ENCODE measurements at regions not wholly inside any gene's neighbourhood (a gene's known extent, or its start where the extent isn't known, plus 50 kb on each side); places are given as distances from the start of the nearest gene placed in this dataset.
"Not testable (repeated sequence)": the region's sequence is repeated elsewhere in the genome, so short reads cannot be mapped to it uniquely, and the experiment has no call there.

DNA sequence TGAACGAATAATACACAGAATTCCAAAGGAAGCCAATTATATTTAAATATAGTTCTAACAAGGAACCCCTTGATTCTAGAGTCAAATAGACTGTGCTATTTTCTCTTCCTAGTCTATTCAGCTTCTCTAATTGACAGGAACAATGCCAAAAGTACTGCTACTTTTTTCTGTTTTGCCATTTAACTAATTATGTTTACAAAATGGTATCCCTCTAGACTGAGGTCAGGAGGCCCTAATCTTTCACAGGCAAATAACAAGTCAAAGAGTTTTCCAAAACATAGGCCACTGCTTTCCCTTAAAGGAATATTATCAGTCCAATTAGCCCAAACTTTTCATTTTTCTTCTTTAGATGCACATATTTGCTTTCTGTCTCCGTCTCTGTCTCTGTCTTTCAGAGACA is 539.3 kb downstream of the RFPL4B start:
- Histone ChIP-seq H3K36me3 (ENCODE audit: control insufficient read depth in 2 of 2, insufficient read depth in 2 of 2, low read length in 2 of 2) (no peaks in the 10 kb centered on the region), H3K27me3 (ENCODE audit: control insufficient read depth in 1 of 2, insufficient read depth in 2 of 2, low read length in 2 of 2) (no peaks in the 10 kb centered on the region), H3K9ac (ENCODE audit: low read length in 2 of 2) (no peak overlapping the region), H3K9me3 (ENCODE audit: control insufficient read depth in 2 of 2, low read length in 2 of 2) (no peaks in the 10 kb centered on the region), H3K27ac (ENCODE audit: low read length) (no peak overlapping the region), H3K4me1 (ENCODE audit: control insufficient read depth, insufficient read depth, low read length) (no peaks in the 10 kb centered on the region), H3K4me3 (ENCODE audit: low read length in 2 of 2) (no peak overlapping the region)

DNA sequence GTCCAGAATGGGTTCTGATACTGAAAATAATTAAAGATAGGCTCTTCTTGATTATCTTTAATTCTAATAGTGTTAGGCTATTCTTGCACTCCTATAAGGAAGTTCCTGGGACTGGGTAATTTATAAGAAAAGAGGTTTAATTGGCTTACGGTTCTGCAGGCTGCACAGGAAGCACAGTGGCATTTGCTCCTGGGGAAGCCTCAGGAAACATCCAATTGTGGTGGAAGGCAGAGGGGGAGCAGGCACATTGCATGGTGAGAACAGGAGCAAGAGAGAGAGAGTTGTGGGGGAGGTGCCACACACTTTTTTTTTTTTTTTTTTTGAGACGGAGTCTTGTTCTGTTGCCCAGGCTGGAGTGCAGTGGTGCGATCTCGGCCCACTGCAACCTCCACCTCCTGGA is 540.3 kb downstream of the RFPL4B start:
- not testable (repeated sequence) for H3K4me3 ChIP-seq (ENCODE audit: low read length in 2 of 2); H3K27me3 ChIP-seq (ENCODE audit: control insufficient read depth in 1 of 2, insufficient read depth in 2 of 2, low read length in 2 of 2); H3K9me3 ChIP-seq (ENCODE audit: control insufficient read depth in 2 of 2, low read length in 2 of 2); H3K9ac ChIP-seq (ENCODE audit: low read length in 2 of 2); H3K4me1 ChIP-seq (ENCODE audit: control insufficient read depth, insufficient read depth, low read length); H3K27ac ChIP-seq (ENCODE audit: low read length); H3K36me3 ChIP-seq (ENCODE audit: control insufficient read depth in 2 of 2, insufficient read depth in 2 of 2, low read length in 2 of 2)

DNA sequence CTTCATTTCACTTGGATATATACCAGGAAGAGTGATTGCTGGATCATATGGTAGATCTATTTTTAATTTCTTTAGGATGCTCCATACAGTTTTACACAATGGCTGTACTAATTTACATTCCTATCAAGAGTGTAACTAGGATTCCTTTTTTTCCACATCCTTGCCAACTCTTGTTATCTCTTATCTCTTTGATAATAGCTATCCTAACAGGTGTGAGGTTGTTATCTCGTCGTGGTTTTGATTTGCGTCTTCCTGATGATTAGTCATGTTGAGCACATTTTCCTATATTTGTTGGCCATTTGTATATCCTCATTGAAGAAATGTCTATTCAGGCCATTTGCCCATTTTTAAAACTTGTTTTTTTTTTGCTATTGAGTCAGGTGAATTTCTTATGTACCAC is 552.4 kb downstream of the RFPL4B start:
- no peaks in the 10 kb centered on the region for H3K36me3 ChIP-seq (ENCODE audit: control insufficient read depth in 2 of 2, insufficient read depth in 2 of 2, low read length in 2 of 2)
- H3K27me3 ChIP-seq (ENCODE audit: control insufficient read depth in 1 of 2, insufficient read depth in 2 of 2, low read length in 2 of 2) = no peaks in the 10 kb centered on the region
- no peaks in the 10 kb centered on the region for H3K9me3 ChIP-seq (ENCODE audit: control insufficient read depth in 2 of 2, low read length in 2 of 2)
- H3K4me1 ChIP-seq (ENCODE audit: control insufficient read depth, insufficient read depth, low read length) = no peaks in the 10 kb centered on the region
- no peak overlapping the region for H3K27ac ChIP-seq (ENCODE audit: low read length)
- no peak overlapping the region for H3K9ac ChIP-seq (ENCODE audit: low read length in 2 of 2)
- no peak overlapping the region for H3K4me3 ChIP-seq (ENCODE audit: low read length in 2 of 2)

DNA sequence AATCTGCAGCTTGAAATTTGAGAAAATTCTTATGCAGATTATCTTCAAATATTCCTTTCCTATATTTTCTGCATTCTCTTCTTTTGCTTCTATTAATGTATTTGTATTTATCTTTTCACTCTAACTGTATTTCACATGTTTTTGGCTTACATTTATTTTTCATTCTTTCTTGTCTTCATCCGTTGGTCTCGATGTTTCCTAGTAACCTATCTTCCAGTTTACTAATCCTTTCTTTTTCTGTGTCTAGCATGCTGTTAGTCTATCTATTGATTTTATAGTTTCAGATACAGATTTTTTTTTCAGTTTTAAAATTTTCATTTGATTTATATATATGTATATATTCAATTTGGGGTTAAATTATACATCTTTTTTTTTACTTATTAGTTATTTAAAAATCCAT is 556.2 kb downstream of the RFPL4B start:
- Histone ChIP-seq H3K9me3 (ENCODE audit: control insufficient read depth in 2 of 2, low read length in 2 of 2) (no peaks in the 10 kb centered on the region), H3K27ac (ENCODE audit: low read length) (no peak overlapping the region), H3K27me3 (ENCODE audit: control insufficient read depth in 1 of 2, insufficient read depth in 2 of 2, low read length in 2 of 2) (no peaks in the 10 kb centered on the region), H3K4me3 (ENCODE audit: low read length in 2 of 2) (no peak overlapping the region), H3K36me3 (ENCODE audit: control insufficient read depth in 2 of 2, insufficient read depth in 2 of 2, low read length in 2 of 2) (no peaks in the 10 kb centered on the region), H3K9ac (ENCODE audit: low read length in 2 of 2) (no peak overlapping the region), H3K4me1 (ENCODE audit: control insufficient read depth, insufficient read depth, low read length) (no peaks in the 10 kb centered on the region)

DNA sequence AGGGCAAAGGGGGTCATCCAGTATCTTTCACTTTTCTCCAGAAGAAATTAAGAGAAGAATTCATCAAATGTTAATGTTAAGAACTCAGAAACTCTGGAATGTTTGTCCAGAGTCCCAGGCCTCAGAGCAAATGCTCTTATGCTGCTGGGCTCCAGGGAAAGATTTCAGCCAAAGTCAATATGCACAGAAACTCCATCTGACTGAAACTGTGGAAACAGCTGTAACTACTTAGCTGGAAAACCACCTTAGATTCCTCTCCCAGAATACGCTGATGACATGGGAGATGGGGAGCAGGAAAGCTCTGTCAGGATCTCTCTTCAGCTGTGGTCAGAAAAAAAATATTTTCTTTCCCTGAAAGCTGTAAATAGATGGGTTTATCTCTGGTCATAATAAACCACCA is 559.6 kb downstream of the RFPL4B start:
- H3K4me1 ChIP-seq (ENCODE audit: control insufficient read depth, insufficient read depth, low read length) = no peaks in the 10 kb centered on the region
- no peak overlapping the region for H3K27ac ChIP-seq (ENCODE audit: low read length)
- no peaks in the 10 kb centered on the region for H3K27me3 ChIP-seq (ENCODE audit: control insufficient read depth in 1 of 2, insufficient read depth in 2 of 2, low read length in 2 of 2)

DNA sequence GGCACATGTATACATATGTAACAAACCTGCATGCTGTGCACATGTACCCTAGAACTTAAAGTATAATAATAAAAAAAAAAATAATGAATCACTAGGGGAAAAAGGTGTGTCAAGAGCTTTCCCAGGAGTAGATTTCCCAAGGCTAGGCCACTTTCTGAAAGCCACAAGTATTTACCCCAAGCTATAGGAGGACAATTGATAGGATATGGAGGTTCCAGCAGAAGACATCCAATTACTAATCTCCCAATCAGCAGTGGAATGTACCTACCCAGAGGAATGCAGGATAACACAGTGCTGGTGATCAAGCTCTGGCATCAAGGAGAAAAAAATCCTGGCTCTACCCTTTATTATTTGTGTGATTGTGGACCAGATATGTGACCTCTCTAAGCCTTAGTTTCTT is 562.7 kb downstream of the RFPL4B start:
- H3K27me3 ChIP-seq (ENCODE audit: control insufficient read depth in 1 of 2, insufficient read depth in 2 of 2, low read length in 2 of 2) = no peaks in the 10 kb centered on the region
- peaks cover 3% of the 10 kb centered on the region for H3K4me1 ChIP-seq (ENCODE audit: control insufficient read depth, insufficient read depth, low read length)
- no peaks in the 10 kb centered on the region for H3K9me3 ChIP-seq (ENCODE audit: control insufficient read depth in 2 of 2, low read length in 2 of 2)
- H3K36me3 ChIP-seq (ENCODE audit: control insufficient read depth in 2 of 2, insufficient read depth in 2 of 2, low read length in 2 of 2) = no peaks in the 10 kb centered on the region
- no peak overlapping the region for H3K9ac ChIP-seq (ENCODE audit: low read length in 2 of 2)
- no peak overlapping the region for H3K4me3 ChIP-seq (ENCODE audit: low read length in 2 of 2)
- no peak overlapping the region for H3K27ac ChIP-seq (ENCODE audit: low read length)

More for the DNA sequence above, 559.6 kb downstream of the RFPL4B start:
- Histone ChIP-seq H3K9me3 (ENCODE audit: control insufficient read depth in 2 of 2, low read length in 2 of 2) (no peaks in the 10 kb centered on the region), H3K36me3 (ENCODE audit: control insufficient read depth in 2 of 2, insufficient read depth in 2 of 2, low read length in 2 of 2) (no peaks in the 10 kb centered on the region), H3K4me3 (ENCODE audit: low read length in 2 of 2) (no peak overlapping the region), H3K9ac (ENCODE audit: low read length in 2 of 2) (no peak overlapping the region)

DNA sequence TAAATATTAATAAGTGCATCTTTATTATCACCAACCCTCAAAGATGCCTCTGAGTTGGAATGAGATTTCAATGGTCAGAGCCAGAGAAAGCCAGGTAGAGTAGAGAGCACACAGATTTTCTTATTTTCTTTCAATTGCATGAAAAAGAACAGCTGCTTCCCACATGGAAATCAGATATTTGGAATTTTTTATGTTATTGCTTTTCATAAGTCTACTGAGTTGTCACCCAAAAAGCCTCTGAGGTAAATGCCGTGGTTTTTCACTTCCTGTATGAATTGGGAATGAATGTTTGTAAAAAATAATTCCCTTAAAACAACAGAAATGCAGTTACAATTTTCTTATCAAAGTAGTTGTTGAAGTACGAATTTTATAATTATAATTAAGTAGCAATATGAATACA is 563.1 kb downstream of the RFPL4B start:
- no peaks in the 10 kb centered on the region for H3K9me3 ChIP-seq (ENCODE audit: control insufficient read depth in 2 of 2, low read length in 2 of 2)
- H3K4me3 ChIP-seq (ENCODE audit: low read length in 2 of 2) = no peak overlapping the region
- peaks cover 3% of the 10 kb centered on the region for H3K4me1 ChIP-seq (ENCODE audit: control insufficient read depth, insufficient read depth, low read length)
- no peak overlapping the region for H3K27ac ChIP-seq (ENCODE audit: low read length)
- H3K27me3 ChIP-seq (ENCODE audit: control insufficient read depth in 1 of 2, insufficient read depth in 2 of 2, low read length in 2 of 2) = no peaks in the 10 kb centered on the region
- no peak overlapping the region for H3K9ac ChIP-seq (ENCODE audit: low read length in 2 of 2)
- no peaks in the 10 kb centered on the region for H3K36me3 ChIP-seq (ENCODE audit: control insufficient read depth in 2 of 2, insufficient read depth in 2 of 2, low read length in 2 of 2)

DNA sequence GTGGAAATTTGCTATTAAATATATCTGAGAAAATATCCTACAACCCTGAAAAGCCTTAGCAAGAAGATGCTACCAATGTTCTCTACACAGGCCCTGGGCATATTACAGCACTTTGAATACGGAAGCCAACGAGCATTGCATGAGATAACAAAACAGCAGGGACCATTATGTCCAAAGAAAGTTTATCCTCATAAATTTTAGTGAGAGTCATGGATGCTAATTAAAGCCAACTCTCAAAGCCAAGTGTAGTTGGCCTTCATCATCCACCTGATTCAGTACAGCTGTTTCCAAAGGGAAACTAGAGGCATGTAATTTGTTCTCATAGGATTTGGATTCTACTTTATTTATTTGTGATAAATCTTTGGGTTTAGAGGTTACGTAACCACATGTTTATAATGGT is 564.8 kb downstream of the RFPL4B start:
- no peaks in the 10 kb centered on the region for H3K27me3 ChIP-seq (ENCODE audit: control insufficient read depth in 1 of 2, insufficient read depth in 2 of 2, low read length in 2 of 2)
- peaks cover 3% of the 10 kb centered on the region for H3K4me1 ChIP-seq (ENCODE audit: control insufficient read depth, insufficient read depth, low read length)
- no peak overlapping the region for H3K9ac ChIP-seq (ENCODE audit: low read length in 2 of 2)
- H3K27ac ChIP-seq (ENCODE audit: low read length) = no peak overlapping the region
- no peak overlapping the region for H3K4me3 ChIP-seq (ENCODE audit: low read length in 2 of 2)
- no peaks in the 10 kb centered on the region for H3K9me3 ChIP-seq (ENCODE audit: control insufficient read depth in 2 of 2, low read length in 2 of 2)
- H3K36me3 ChIP-seq (ENCODE audit: control insufficient read depth in 2 of 2, insufficient read depth in 2 of 2, low read length in 2 of 2) = no peaks in the 10 kb centered on the region

DNA sequence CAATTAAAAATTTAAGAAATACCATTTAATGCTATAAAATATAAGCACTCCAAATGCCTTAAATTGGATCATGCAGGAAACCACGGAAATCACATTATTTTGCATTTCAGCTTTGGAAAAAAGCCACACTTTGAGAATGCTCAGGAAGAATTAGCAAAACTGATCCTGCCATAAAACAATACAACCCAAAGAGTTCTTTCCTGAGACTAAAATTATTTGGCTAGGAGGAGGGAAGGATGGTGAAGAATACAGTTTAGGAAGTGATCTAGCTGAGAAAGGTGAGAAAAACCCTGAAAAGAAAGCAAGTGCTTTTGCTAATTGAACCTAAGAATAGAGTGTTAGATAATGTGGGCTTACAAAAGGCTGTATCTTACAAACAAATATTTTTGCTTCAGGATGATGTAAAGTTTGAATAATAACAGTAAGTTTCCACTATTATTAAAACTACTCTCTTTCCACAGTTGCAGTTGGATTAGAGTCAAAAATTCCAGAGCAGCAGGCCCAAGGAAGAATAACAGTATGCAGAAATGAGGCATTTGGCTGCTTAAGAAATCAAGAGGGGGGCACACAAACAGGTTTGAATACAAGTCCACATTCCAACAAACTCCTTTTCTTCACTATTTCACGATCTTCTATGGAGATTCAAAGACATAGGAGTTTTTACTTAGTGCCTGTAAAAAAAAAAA is 565.4 kb downstream of the RFPL4B start:
- no peaks in the 10 kb centered on the region for H3K36me3 ChIP-seq (ENCODE audit: control insufficient read depth in 2 of 2, insufficient read depth in 2 of 2, low read length in 2 of 2)
- no peak overlapping the region for H3K4me3 ChIP-seq (ENCODE audit: low read length in 2 of 2)
- H3K9ac ChIP-seq (ENCODE audit: low read length in 2 of 2) = no peak overlapping the region
- no peaks in the 10 kb centered on the region for H3K27me3 ChIP-seq (ENCODE audit: control insufficient read depth in 1 of 2, insufficient read depth in 2 of 2, low read length in 2 of 2)
- peaks cover 3% of the 10 kb centered on the region for H3K4me1 ChIP-seq (ENCODE audit: control insufficient read depth, insufficient read depth, low read length)
- H3K9me3 ChIP-seq (ENCODE audit: control insufficient read depth in 2 of 2, low read length in 2 of 2) = no peaks in the 10 kb centered on the region
- no peak overlapping the region for H3K27ac ChIP-seq (ENCODE audit: low read length)

DNA sequence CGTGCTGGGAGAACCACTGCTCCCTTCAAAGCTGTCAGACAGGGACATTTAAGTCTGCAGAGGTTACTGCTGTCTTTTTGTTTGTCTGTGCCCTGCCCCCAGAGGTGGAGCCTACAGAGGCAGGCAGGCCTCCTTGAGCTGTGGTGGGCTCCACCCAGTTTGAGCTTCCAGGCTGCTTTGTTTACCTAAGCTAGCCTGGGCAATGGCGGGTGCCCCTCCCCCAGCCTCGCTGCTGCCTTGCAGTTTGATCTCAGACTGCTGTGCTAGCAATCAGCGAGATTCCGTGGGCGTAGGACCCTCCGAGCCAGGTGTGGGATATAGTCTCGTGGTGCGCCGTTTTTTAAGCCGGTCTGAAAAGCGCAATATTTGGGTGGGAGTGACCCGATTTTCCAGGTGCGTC is 572.6 kb downstream of the RFPL4B start:
- H3K9me3 ChIP-seq (ENCODE audit: control insufficient read depth in 2 of 2, low read length in 2 of 2); H3K9ac ChIP-seq (ENCODE audit: low read length in 2 of 2); H3K4me1 ChIP-seq (ENCODE audit: control insufficient read depth, insufficient read depth, low read length); H3K4me3 ChIP-seq (ENCODE audit: low read length in 2 of 2); H3K27me3 ChIP-seq (ENCODE audit: control insufficient read depth in 1 of 2, insufficient read depth in 2 of 2, low read length in 2 of 2); H3K36me3 ChIP-seq (ENCODE audit: control insufficient read depth in 2 of 2, insufficient read depth in 2 of 2, low read length in 2 of 2); H3K27ac ChIP-seq (ENCODE audit: low read length): not testable (repeated sequence)

DNA sequence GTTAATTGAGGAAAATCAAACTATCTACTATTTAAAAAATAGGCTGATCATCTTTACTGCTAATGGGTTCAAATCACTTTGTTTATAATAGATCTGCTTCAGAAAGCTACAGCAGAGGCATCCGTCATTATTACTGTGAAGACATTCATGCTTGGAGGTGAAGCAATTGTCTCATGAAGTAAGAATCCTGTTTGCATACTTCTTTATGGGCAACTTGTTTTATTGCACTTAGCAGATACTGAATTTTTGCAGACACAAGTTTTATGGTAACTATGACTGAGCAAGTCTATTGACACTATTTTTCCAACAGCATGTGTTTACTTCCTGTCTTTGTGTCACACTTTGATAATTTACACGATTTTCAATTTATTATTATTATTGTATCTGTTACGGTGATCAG is 573.9 kb downstream of the RFPL4B start:
- H3K27ac ChIP-seq (ENCODE audit: low read length) = no peak overlapping the region
- no peaks in the 10 kb centered on the region for H3K27me3 ChIP-seq (ENCODE audit: control insufficient read depth in 1 of 2, insufficient read depth in 2 of 2, low read length in 2 of 2)
- no peaks in the 10 kb centered on the region for H3K4me1 ChIP-seq (ENCODE audit: control insufficient read depth, insufficient read depth, low read length)
- H3K9ac ChIP-seq (ENCODE audit: low read length in 2 of 2) = no peak overlapping the region
- peaks cover 0 to 3% of the 10 kb centered on the region in 2 donors for H3K9me3 ChIP-seq (ENCODE audit: control insufficient read depth in 2 of 2, low read length in 2 of 2)
- H3K4me3 ChIP-seq (ENCODE audit: low read length in 2 of 2) = no peak overlapping the region
- H3K36me3 ChIP-seq (ENCODE audit: control insufficient read depth in 2 of 2, insufficient read depth in 2 of 2, low read length in 2 of 2) = no peaks in the 10 kb centered on the region
